GM10248 (cell line): ENCODE measurements at regions not wholly inside any gene's neighbourhood (a gene's known extent, or its start where the extent isn't known, plus 50 kb on each side); places are given as distances from the start of the nearest gene placed in this dataset.

ENCODE experiments used
- CTCF ChIA-PET: fragments of 300-600 bp; sonication (Branson Sonifier 250); formaldehyde crosslinking; extraction: SDS; loops from one replicate; lab custom pipeline; 2021; ENCODE audit warnings: antibody characterized with exemption; lab: Yijun Ruan, JAX
- POLR2A ChIA-PET: fragments of 350-650 bp; sonication (Branson Sonifier 250); formaldehyde crosslinking; extraction: SDS; loops from one replicate; lab custom pipeline; 2020; ENCODE audit warnings: antibody characterized with exemption; lab: Yijun Ruan, JAX
- DNase-seq: peaks from one replicate; pipeline ENCODE4 v3.0.0; 2012; ENCODE audit errors: extremely low spot score
- TF ChIP-seq, protein P1 (sequence below): IDR thresholded peaks from 2 replicates; pipeline ENCODE4 v1.5.1; 2012; ENCODE audit warnings: mild to moderate bottlenecking, low read depth; ENCODE audit errors: extremely low read depth, missing control alignments, control extremely low read depth

DNA sequence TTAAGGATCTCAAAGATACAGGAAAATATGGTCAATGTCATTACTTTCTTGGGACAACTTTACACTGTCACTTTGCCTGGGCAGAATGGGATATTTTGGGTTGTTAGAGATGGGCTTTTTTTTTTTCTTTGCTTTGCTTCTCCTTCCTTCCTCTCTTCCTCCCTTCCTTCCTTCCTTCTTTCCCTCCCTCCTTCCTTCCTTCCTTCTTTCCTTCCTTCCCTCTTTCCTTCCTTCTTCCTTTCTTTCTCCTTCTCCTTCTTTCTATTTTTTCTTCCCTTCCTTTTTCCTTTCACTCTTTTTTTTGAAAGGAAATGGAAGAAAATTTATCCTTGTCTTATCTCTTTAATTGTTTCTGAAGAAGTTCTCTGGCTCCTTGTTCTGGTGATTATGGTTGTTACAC is 180.0 kb upstream of the CCDC68 start:
- ChIA-PET CTCF (interaction anchor here (1.7 kb wide), 1 partner anchor 23 kb away, joined by 4 read pairs; no protein-coding TSS in a partner anchor), POLR2A (no interaction called here)
- DNase-seq: no peak
- TF ChIP-seq, protein P1, sequence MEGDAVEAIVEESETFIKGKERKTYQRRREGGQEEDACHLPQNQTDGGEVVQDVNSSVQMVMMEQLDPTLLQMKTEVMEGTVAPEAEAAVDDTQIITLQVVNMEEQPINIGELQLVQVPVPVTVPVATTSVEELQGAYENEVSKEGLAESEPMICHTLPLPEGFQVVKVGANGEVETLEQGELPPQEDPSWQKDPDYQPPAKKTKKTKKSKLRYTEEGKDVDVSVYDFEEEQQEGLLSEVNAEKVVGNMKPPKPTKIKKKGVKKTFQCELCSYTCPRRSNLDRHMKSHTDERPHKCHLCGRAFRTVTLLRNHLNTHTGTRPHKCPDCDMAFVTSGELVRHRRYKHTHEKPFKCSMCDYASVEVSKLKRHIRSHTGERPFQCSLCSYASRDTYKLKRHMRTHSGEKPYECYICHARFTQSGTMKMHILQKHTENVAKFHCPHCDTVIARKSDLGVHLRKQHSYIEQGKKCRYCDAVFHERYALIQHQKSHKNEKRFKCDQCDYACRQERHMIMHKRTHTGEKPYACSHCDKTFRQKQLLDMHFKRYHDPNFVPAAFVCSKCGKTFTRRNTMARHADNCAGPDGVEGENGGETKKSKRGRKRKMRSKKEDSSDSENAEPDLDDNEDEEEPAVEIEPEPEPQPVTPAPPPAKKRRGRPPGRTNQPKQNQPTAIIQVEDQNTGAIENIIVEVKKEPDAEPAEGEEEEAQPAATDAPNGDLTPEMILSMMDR: no peak

DNA sequence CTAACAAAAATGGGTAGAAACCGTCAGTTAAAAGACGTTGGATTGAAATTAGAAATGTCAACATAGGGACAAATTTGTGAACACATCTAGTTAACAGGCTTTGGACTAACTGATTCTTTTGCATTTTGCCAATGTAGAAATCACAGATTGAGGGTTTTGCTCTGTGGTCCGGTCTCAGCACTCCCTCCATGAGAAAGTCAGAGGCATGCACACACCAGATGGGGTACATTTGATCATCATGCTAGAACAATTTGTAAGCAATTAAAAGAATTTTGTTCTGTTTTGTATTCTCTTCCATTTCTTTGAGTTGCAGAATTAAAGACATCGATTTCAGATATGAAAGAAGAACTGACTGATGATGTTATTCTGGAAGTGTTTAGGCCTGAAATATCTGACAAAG is 179.1 kb upstream of the CCDC68 start:
- POLR2A ChIA-PET: no interaction called here
- CTCF ChIA-PET: no interaction called here

DNA sequence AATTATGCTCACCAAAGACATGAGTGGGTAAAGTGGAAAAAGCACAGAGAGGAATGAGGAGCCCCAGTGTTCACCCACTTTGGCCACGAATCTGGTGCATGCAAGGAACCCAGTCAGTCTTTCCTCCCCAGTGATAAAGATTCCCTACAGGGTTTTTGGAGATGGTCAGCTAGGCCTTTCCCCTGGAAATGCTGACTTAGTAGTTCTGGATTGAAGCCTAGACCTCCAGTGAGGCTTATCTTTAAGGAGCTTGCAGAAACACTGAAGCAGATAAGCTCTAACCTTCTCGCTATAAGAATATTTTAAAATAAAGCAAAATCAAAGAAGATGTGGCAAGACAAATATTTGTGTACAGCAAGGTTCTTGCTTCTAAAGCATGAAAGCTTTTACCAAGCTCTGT is 178.3 kb upstream of the CCDC68 start:
- CTCF ChIA-PET: no interaction called here
- no peak for DNase-seq
- TF ChIP-seq, protein P1: no peak
- POLR2A ChIA-PET: no interaction called here

More for the DNA sequence above, 179.1 kb upstream of the CCDC68 start:
- TF ChIP-seq, protein P1: no peak
- no peak for DNase-seq

GRCh38 chr18:55136864-55137263 is 177.6 kb upstream of the CCDC68 start:
- TF ChIP-seq, protein P1: no peak
- no peak for DNase-seq
- POLR2A ChIA-PET: no interaction called here
- CTCF ChIA-PET: no interaction called here

- no peak for DNase-seq
- TF ChIP-seq, protein P1: no peak
- ChIA-PET POLR2A (no interaction called here), CTCF (no interaction called here)
Observed at GRCh38 chr18:55136258-55136657, 177.0 kb upstream of the CCDC68 start.

DNA sequence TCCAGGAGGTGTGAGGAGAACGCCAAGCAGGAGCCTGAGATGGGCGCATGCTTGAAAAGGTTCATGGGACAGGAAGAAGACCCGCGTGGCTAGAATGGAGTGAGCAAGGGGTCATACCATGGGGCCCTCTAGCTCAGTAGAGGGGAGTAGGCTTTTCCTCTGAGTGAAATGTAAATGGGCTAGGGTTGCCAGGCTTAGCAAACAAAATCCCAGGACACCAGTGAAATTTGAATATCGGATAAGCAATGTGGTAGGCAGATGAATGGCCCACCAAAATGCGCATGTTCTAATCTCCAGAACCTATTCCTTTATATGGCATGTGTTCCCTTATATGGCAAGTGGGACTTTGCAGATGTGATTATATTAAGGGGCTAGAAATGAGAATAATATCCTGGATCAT is 174.1 kb upstream of the CCDC68 start:
- POLR2A ChIA-PET: no interaction called here
- CTCF ChIA-PET: interaction anchor here (1.2 kb wide), 1 partner anchor 34 kb away, joined by 3 read pairs; no protein-coding TSS in a partner anchor
- no peak for DNase-seq
- TF ChIP-seq, protein P1: no peak
